Subcutaneous abdominal adipose tissue (tissue), 5 donors: ENCODE measurements at regions not wholly inside any gene's neighbourhood (a gene's known extent, or its start where the extent isn't known, plus 50 kb on each side); places are given as distances from the start of the nearest gene placed in this dataset.
"Not testable (repeated sequence)": the region's sequence is repeated elsewhere in the genome, so short reads cannot be mapped to it uniquely, and the experiment has no call there.

Experiments
- H3K27ac ChIP-seq: one replicate; pipeline ENCODE4 v1.7.0; 2013; ENCODE audit warnings: low read depth, mild to moderate bottlenecking, inconsistent platforms, low read length, moderate library complexity
- H3K27me3 ChIP-seq, 5 donors: one replicate each; pipeline ENCODE4 v1.7.0; 2013; ENCODE audit warnings: low read length in 5 of 5, inconsistent platforms in 1 of 5; ENCODE audit not compliant: control insufficient read depth in 5 of 5, insufficient read depth in 4 of 5
- H3K36me3 ChIP-seq, 5 donors: one replicate each; pipeline ENCODE4 v1.7.0; 2013; ENCODE audit warnings: low read length in 5 of 5; ENCODE audit not compliant: control insufficient read depth in 5 of 5, insufficient read depth in 5 of 5
- H3K4me1 ChIP-seq, 5 donors: one replicate each; pipeline ENCODE4 v1.7.0; 2013; ENCODE audit warnings: low read length in 5 of 5, mild to moderate bottlenecking in 3 of 5, moderate library complexity in 1 of 5; ENCODE audit not compliant: control insufficient read depth in 5 of 5, insufficient read depth in 5 of 5
- H3K4me3 ChIP-seq, 5 donors: one replicate each; pipeline ENCODE4 v1.7.0; 2013; ENCODE audit warnings: low read length in 5 of 5, low read depth in 1 of 5
- H3K9ac ChIP-seq, 5 donors: one replicate each; pipeline ENCODE4 v1.7.0; 2013; ENCODE audit warnings: low read length in 5 of 5, mild to moderate bottlenecking in 4 of 5, moderate library complexity in 3 of 5
- H3K9me3 ChIP-seq, 5 donors: one replicate each; pipeline ENCODE4 v1.7.0; 2013; ENCODE audit warnings: low read length in 5 of 5; ENCODE audit not compliant: control insufficient read depth in 5 of 5
- donor health status: healthy.
- donor health status: healthy.
- donor health status: healthy.
- donor health status: healthy.
- donor health status: healthy.

GRCh38 chr1:206380163-206380790 is 90.0 kb upstream of the IKBKE start:
- H3K4me3 ChIP-seq, H3K27ac ChIP-seq, H3K36me3 ChIP-seq, H3K9me3 ChIP-seq, H3K9ac ChIP-seq, H3K4me1 ChIP-seq, H3K27me3 ChIP-seq: not testable (repeated sequence)

DNA sequence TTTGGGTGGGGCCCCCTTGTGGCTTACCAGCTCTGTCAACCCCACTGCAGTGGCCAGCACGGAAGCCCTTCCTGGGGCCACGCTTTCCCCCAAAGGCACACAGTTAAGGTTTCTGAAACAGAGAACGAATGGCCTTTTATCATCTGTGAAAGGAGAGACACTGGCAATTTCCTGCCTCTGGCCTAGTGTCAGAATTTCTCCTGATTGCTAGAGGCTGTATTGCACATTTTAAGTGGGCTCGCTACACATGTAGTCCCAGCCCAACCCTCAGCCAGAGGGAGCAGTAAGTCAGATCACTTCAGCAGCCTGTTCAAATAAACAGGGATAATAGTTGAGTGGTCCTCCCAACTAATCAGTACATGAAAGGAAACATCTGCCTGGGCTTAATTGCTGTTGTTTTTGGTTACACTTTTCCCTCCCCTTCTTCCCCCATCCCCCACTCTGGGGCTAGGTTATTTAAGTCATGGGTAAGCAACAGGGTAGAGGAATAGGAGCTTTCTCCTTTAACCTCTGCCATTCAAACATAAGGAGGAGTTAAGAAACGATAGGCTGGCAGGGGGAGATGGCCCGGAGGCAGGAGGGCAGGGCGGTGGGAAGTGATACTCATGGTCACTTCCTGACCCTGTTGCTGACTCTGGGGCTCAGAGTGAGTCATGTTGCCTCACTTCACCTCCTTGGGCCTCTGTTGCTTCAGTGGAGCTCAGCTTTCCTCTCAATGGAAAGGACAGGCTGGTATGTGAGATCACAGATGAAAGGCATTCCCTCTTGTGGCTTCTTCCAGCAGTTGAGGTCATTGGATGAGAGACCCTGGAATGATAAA is 89.3 kb upstream of the IKBKE start:
- H3K36me3 ChIP-seq, H3K9me3 ChIP-seq, H3K4me1 ChIP-seq, H3K4me3 ChIP-seq, H3K27ac ChIP-seq, H3K27me3 ChIP-seq, H3K9ac ChIP-seq: not testable (repeated sequence)

DNA sequence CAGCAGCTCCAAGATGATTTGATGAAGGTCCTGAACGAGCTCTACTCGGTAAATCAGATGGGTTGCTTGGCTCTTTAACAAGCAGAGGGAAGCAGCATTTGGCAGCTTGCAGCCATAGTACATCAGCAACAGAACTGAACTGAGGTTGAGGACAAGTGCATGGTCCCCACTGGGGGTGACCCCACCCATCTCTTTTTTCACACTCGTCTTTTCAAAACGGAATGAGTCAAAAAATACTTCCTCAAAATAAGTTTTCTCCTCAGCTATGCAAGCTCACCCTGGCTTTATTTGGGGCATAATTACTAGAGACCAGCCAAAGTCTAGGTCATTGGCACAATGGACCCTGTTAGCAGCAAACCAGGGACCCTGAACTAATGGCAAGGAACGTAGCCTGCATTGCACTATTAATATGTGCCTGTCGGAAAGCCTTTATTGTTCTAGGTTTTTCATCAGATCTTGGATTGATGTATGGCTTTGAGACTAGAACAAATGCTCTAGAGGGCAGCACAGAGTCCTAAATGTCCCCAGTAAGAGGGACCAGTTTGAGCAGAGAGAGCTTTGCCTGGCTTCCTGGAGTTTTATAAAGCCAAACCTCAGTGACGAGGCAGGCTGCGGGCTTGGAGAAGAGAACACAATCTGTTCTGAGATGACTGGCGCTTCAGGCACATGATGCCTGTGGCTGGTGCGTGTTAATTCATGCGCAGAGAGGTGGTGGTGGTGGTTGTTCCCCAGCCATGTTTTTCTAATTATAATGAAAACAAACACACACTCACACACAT is 86.1 kb upstream of the IKBKE start:
- not testable (repeated sequence) for H3K27ac ChIP-seq, H3K9me3 ChIP-seq, H3K9ac ChIP-seq, H3K4me3 ChIP-seq, H3K27me3 ChIP-seq, H3K4me1 ChIP-seq, H3K36me3 ChIP-seq

- H3K9me3 ChIP-seq, H3K27me3 ChIP-seq, H3K36me3 ChIP-seq, H3K4me3 ChIP-seq, H3K9ac ChIP-seq, H3K4me1 ChIP-seq, H3K27ac ChIP-seq: not testable (repeated sequence)
Measured at GRCh38 chr1:206384891-206385290, 85.4 kb upstream of the IKBKE start.

- not testable (repeated sequence) for H3K9me3 ChIP-seq, H3K9ac ChIP-seq, H3K27me3 ChIP-seq, H3K36me3 ChIP-seq, H3K27ac ChIP-seq, H3K4me3 ChIP-seq, H3K4me1 ChIP-seq
Measured at GRCh38 chr1:206387631-206388030, 82.6 kb upstream of the IKBKE start.

GRCh38 chr1:206391903-206392302 is 78.4 kb upstream of the IKBKE start:
- H3K27ac ChIP-seq, H3K9ac ChIP-seq, H3K9me3 ChIP-seq, H3K27me3 ChIP-seq, H3K36me3 ChIP-seq, H3K4me3 ChIP-seq, H3K4me1 ChIP-seq: not testable (repeated sequence)

- H3K9ac ChIP-seq, H3K4me3 ChIP-seq, H3K27ac ChIP-seq, H3K36me3 ChIP-seq, H3K4me1 ChIP-seq, H3K27me3 ChIP-seq, H3K9me3 ChIP-seq: not testable (repeated sequence)
Measured at GRCh38 chr1:206397501-206397900, 72.8 kb upstream of the IKBKE start.

DNA sequence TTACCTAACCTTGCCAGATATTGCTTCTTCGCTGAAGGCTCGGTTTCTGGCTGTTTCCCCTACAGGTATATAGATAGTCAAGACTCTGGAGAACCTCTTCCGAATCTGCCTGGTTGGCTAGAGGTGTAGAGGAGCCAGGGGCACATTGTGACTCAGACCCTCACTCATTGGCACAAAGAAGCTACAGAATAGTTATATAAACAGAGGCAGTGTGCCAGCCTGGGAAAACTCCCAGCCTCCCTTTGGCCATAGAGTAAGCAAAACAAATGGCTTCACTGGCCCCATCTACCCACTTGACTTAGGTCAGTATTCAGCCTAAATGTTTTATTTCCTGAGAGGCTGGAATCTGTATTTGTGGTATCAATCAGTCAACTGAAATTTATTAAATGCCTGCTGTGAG is 72.0 kb upstream of the IKBKE start:
- not testable (repeated sequence) for H3K27ac ChIP-seq, H3K27me3 ChIP-seq, H3K9me3 ChIP-seq, H3K4me3 ChIP-seq, H3K4me1 ChIP-seq, H3K36me3 ChIP-seq, H3K9ac ChIP-seq

DNA sequence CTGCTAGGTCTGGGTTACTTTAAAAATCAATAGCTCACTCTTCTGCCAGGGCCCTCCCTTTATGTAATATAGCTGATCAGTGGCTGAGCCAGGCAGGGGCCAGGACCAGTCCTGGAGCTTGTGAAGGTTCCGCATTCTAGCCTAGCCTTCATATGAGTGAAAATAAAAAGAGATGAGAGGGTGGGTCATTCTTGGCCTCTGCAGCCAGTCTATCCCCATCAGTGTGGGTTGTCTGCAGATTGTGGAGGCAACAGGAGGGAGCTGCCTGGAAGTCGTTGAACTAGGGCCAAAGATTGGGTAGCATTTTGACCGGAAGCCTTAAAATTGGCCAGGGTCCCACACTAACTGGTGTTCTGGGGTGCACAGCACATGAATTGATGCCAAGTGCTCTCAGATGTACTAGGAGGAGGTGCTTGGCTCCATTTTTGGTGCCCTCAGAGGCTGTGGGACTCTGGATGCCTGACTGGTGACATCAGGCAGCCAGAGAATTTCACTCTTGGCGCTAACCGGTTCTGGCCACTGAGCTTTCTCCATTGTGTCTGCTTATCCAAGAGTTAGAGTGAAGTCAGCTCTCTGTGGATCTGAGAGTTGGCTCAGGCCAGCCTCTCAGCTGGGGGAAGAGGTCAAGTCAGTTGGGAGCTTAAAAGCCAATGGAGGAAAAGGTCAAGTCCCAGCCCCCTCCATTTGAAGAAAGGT is 66.5 kb upstream of the IKBKE start:
- not testable (repeated sequence) for H3K27ac ChIP-seq, H3K4me1 ChIP-seq, H3K27me3 ChIP-seq, H3K36me3 ChIP-seq, H3K9ac ChIP-seq, H3K9me3 ChIP-seq, H3K4me3 ChIP-seq
